K562 (cell line): ENCODE measurements at regions not wholly inside any gene's neighbourhood (a gene's known extent, or its start where the extent isn't known, plus 50 kb on each side); places are given as distances from the start of the nearest gene placed in this dataset.

Experiments
- ATAC-seq: fragments of 200-7000 bp; cut with Tn5 transposase; 3 replicates; pipeline ENCODE4 v1.9.1; 2020; ENCODE audit warnings: moderate library complexity
- BruUV-seq: library from RNA; stranded (reverse); fragments of 400-500 nt; replicated peaks from 2 replicates; lab custom pipeline; 2021; lab: Mats Ljungman, UMichigan
- CTCF ChIA-PET: fragments of 300-600 bp; formaldehyde crosslinking; extraction: SDS; loops from one replicate; lab custom pipeline; 2021; ENCODE audit warnings: low intra/inter-chr PET ratio; lab: Yijun Ruan, JAX
- POLR2A ChIA-PET: fragments of 300-600, 350-650 bp; sonication (Branson Sonifier 250); formaldehyde crosslinking; extraction: SDS; loops from one replicate; lab custom pipeline; 2021; ENCODE audit warnings: antibody characterized with exemption, inconsistent platforms; lab: Yijun Ruan, JAX
- DNase-seq, 4 experiments: peaks; one replicate each; pipeline versions ENCODE4 v3.0.0 to v3.0.0-alpha.2; 2011 to 2018; ENCODE audit warnings: low spot score in 3 of 4, mixed read lengths in 3 of 4; ENCODE audit errors: extremely low read depth in 1 of 4
- FAIRE-seq: peaks from 2 replicates; lab custom pipeline; 2011; peaks lifted over from hg19 to GRCh38; lab: Jason Lieb, UNC
- H2AFZ ChIP-seq: 2 replicates; pipeline ENCODE4 v1.6.0; 2011; ENCODE audit warnings: low read depth, low read length, control low read depth, inconsistent platforms
- H3K27ac ChIP-seq: fragments of 200-600 bp; 3 replicates; pipeline ENCODE4 v1.8.0; 2011; ENCODE audit warnings: low read depth, mild to moderate bottlenecking, control low read depth, inconsistent platforms, low read length, moderate library complexity, mixed read lengths; ENCODE audit errors: extremely low read depth
- H3K27me3 ChIP-seq, 2 experiments: fragments of 300-600 bp in 1 of 2; 2 replicates in 1 of 2; 3 replicates in 1 of 2; pipeline versions ENCODE4 v1.6.0 to v1.8.0; 2011; ENCODE audit warnings: inconsistent platforms in 2 of 2, low read length in 2 of 2, mild to moderate bottlenecking in 1 of 2, mixed read lengths in 1 of 2, moderate library complexity in 1 of 2; ENCODE audit not compliant: control insufficient read depth in 2 of 2, insufficient read depth in 2 of 2
- H3K36me3 ChIP-seq: fragments of 300-600 bp; 3 replicates; pipeline ENCODE4 v1.8.0; 2011; ENCODE audit warnings: mild to moderate bottlenecking, low read length, inconsistent platforms; ENCODE audit not compliant: control insufficient read depth, insufficient read depth
- H3K4me1 ChIP-seq, 2 experiments: fragments of 200-600 bp in 1 of 2; replicated peaks in 1 of 2; 2 replicates in 1 of 2; 3 replicates in 1 of 2; pipeline versions ENCODE4 v1.5.1 to v1.8.0; 2011; ENCODE audit warnings: inconsistent platforms in 2 of 2, low read length in 2 of 2, mild to moderate bottlenecking in 1 of 2, mixed read lengths in 1 of 2, moderate library complexity in 1 of 2; ENCODE audit not compliant: control insufficient read depth in 2 of 2, insufficient read depth in 2 of 2
- H3K4me2 ChIP-seq: 2 replicates; pipeline ENCODE4 v1.6.1; 2011; ENCODE audit warnings: low read length, control low read depth, inconsistent platforms, mixed read lengths; ENCODE audit not compliant: insufficient read depth
- H3K4me3 ChIP-seq: fragments of 200-600 bp; sonication (generic), shearing (Covaris generic); 2 replicates; pipeline ENCODE4 v1.5.1; 2016; ENCODE audit warnings: control low read depth, inconsistent platforms
- H3K79me2 ChIP-seq: fragments of 200-600 bp; 3 replicates; pipeline ENCODE4 v1.8.0; 2011; ENCODE audit warnings: low read length, inconsistent platforms; ENCODE audit not compliant: control insufficient read depth, insufficient read depth
- H3K9ac ChIP-seq, 2 experiments: 2 replicates each; pipeline versions ENCODE4 v1.6.0 to v1.6.1; 2011; ENCODE audit warnings: low read depth in 2 of 2, low read length in 2 of 2, control low read depth in 1 of 2, inconsistent platforms in 1 of 2, mild to moderate bottlenecking in 1 of 2, mixed read lengths in 1 of 2; ENCODE audit not compliant: insufficient read depth in 1 of 2
- H3K9me1 ChIP-seq: one replicate; pipeline ENCODE4 v1.6.0; 2011; ENCODE audit warnings: inconsistent platforms, mild to moderate bottlenecking, low read length, moderate library complexity; ENCODE audit not compliant: control insufficient read depth, insufficient read depth
- H3K9me3 ChIP-seq: replicated peaks from 2 replicates; pipeline ENCODE4 v1.5.1; 2011; ENCODE audit warnings: low read depth, low read length, inconsistent platforms; ENCODE audit not compliant: control insufficient read depth, insufficient read depth
- H4K20me1 ChIP-seq: replicated peaks from 2 replicates; pipeline ENCODE4 v1.6.1; 2011; ENCODE audit warnings: low read length, inconsistent platforms, mixed read lengths; ENCODE audit not compliant: control insufficient read depth, insufficient read depth
- EP400 ChIP-seq: fragments of 450-650 bp; IDR thresholded peaks from 2 replicates; pipeline ENCODE4 v1.6.1; 2017; ENCODE audit warnings: antibody characterized with exemption, mild to moderate bottlenecking, moderate library complexity
- NCOA4 ChIP-seq: fragments of 450-650 bp; IDR thresholded peaks from 2 replicates; pipeline ENCODE4 v1.6.1; 2018; ENCODE audit warnings: mild to moderate bottlenecking; ENCODE audit not compliant: partially characterized antibody
- PYGO2 ChIP-seq: fragments of 450-650 bp; IDR thresholded peaks from 2 replicates; pipeline ENCODE4 v1.6.1; 2016; ENCODE audit warnings: mild to moderate bottlenecking, missing genetic modification characterization, moderate library complexity, missing compliant biosample characterization
- SAFB2 ChIP-seq: fragments of 200-400 bp; formaldehyde crosslinking; IDR thresholded peaks from 2 replicates; pipeline ENCODE4 v1.6.1; 2018; ENCODE audit warnings: borderline replicate concordance, low read length, low read depth, moderate library complexity; ENCODE audit not compliant: severe bottlenecking
- ZC3H4 ChIP-seq: sonication (generic); formaldehyde crosslinking; IDR thresholded peaks from 2 replicates; pipeline ENCODE4 v1.9.0; 2021; ENCODE audit warnings: missing genetic modification reagents, borderline replicate concordance
- ZNF143 ChIP-seq: sonication (generic); formaldehyde crosslinking; IDR thresholded peaks from 2 replicates; pipeline ENCODE4 v1.9.0; 2022; ENCODE audit warnings: mild to moderate bottlenecking, missing genetic modification reagents
- WGBS: fragments of 100-300 bp; shearing (Covaris generic); methylation state at CpG from one replicate; pipeline ENCODE4 v1.1.6; 2016; ENCODE audit warnings: low coverage, mixed read lengths; ENCODE audit not compliant: insufficient coverage; ENCODE audit errors: missing lambda C conversion rate; 5-methylcytosine and 5-hydroxymethylcytosine counted together
- in situ Hi-C: fragments of 300-500 bp; cut with MboI; formaldehyde crosslinking; loops from 4 replicates; pipeline ENCODE4 v1.15.0; 2018; ENCODE audit warnings: inconsistent platforms, mixed read lengths
- intact Hi-C: fragments of 100-400 bp; cut with micrococcal nuclease; formaldehyde crosslinking; loops from 2 replicates; pipeline ENCODE4 v1.14.2; 2022
- TF ChIP-seq, protein P1 (sequence below): fragments of 250-450 bp; sonication (Bioruptor Pico); IDR thresholded peaks from 2 replicates; pipeline ENCODE4 v1.5.0; 2021
- TF ChIP-seq, protein P2 (sequence below): sonication (generic); formaldehyde crosslinking; IDR thresholded peaks from 2 replicates; pipeline ENCODE4 v1.8.0; 2022; ENCODE audit warnings: missing genetic modification reagents, mild to moderate bottlenecking, borderline replicate concordance
- TF ChIP-seq, protein P3 (sequence below), 2 experiments: IDR thresholded peaks in 1 of 2; conservative IDR thresholded peaks in 1 of 2; 2 replicates each; pipeline ENCODE4 v1.6.1; 2016; ENCODE audit warnings: low read depth in 2 of 2, mild to moderate bottlenecking in 1 of 2, missing compliant biosample characterization in 1 of 2, missing genetic modification characterization in 1 of 2, moderate library complexity in 1 of 2

DNA sequence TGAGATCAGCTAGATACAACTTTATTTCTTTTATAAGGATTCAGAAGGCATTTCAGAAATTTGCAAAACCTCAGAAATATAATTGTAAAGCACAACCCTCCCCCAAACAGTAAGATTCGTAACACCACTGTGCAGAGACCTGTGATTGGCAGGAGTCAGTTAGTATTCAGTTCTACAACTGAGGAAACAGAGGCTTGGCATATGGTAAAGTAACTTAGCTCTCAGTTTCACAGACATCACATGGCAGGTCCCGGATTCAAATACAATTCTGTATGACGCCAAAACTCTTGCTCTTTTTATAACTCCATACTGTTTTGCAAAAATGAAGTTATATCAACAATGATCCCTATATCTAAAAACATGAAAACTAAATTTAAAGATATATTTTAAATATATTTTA lies 225.6 kb upstream of the LMCD1 start:
- no peak for ATAC-seq
- POLR2A ChIA-PET: no interaction called here

More for the DNA sequence above, 225.6 kb upstream of the LMCD1 start:
- no peaks in the 10 kb centered on the region for H3K79me2 ChIP-seq
- no peak overlapping the region for H3K4me2 ChIP-seq
- H2AFZ ChIP-seq: no peak overlapping the region
- no peaks in the 10 kb centered on the region for H3K9me3 ChIP-seq
- H3K9me1 ChIP-seq: no peaks in the 10 kb centered on the region
- 0% methylated on average over 3 of the region's 3 CpGs for WGBS
- BruUV-seq: no TSS peak
- intact Hi-C loops (no loop called here), in situ Hi-C loops (no loop called here)
- no peaks in the 10 kb centered on the region for H4K20me1 ChIP-seq
- no peaks in the 10 kb centered on the region for H3K4me1 ChIP-seq
- no peak for TF ChIP-seq SAFB2
- TF ChIP-seq EP400: no peak
- TF ChIP-seq PYGO2 (tag): no peak
- TF ChIP-seq ZC3H4 (CRISPR knock-in tag): no peak
- TF ChIP-seq, protein P1, sequence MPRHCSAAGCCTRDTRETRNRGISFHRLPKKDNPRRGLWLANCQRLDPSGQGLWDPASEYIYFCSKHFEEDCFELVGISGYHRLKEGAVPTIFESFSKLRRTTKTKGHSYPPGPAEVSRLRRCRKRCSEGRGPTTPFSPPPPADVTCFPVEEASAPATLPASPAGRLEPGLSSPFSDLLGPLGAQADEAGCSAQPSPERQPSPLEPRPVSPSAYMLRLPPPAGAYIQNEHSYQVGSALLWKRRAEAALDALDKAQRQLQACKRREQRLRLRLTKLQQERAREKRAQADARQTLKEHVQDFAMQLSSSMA (CRISPR knock-in tag): no peak
- TF ChIP-seq, protein P2, sequence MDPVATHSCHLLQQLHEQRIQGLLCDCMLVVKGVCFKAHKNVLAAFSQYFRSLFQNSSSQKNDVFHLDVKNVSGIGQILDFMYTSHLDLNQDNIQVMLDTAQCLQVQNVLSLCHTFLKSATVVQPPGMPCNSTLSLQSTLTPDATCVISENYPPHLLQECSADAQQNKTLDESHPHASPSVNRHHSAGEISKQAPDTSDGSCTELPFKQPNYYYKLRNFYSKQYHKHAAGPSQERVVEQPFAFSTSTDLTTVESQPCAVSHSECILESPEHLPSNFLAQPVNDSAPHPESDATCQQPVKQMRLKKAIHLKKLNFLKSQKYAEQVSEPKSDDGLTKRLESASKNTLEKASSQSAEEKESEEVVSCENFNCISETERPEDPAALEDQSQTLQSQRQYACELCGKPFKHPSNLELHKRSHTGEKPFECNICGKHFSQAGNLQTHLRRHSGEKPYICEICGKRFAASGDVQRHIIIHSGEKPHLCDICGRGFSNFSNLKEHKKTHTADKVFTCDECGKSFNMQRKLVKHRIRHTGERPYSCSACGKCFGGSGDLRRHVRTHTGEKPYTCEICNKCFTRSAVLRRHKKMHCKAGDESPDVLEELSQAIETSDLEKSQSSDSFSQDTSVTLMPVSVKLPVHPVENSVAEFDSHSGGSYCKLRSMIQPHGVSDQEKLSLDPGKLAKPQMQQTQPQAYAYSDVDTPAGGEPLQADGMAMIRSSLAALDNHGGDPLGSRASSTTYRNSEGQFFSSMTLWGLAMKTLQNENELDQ (CRISPR knock-in tag): no peak
- TF ChIP-seq, protein P3, sequence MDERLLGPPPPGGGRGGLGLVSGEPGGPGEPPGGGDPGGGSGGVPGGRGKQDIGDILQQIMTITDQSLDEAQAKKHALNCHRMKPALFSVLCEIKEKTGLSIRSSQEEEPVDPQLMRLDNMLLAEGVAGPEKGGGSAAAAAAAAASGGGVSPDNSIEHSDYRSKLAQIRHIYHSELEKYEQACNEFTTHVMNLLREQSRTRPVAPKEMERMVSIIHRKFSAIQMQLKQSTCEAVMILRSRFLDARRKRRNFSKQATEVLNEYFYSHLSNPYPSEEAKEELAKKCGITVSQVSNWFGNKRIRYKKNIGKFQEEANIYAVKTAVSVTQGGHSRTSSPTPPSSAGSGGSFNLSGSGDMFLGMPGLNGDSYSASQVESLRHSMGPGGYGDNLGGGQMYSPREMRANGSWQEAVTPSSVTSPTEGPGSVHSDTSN (CRISPR knock-in tag; IDR thresholded peaks at IDR 0.05; ENCODE audit: low read depth): no peak
- TF ChIP-seq, protein P3 (tag; conservative IDR thresholded peaks at IDR 0.05; ENCODE audit: low read depth): no peak
- no peak for TF ChIP-seq NCOA4
- TF ChIP-seq ZNF143 (CRISPR knock-in tag): no peak
- DNase-seq: no peak
- no peaks in the 10 kb centered on the region for H3K36me3 ChIP-seq
- H3K27me3 ChIP-seq: no peaks in the 10 kb centered on the region
- no peak overlapping the region for H3K27ac ChIP-seq
- no peak overlapping the region for H3K9ac ChIP-seq
- H3K4me3 ChIP-seq: no peak overlapping the region
- CTCF ChIA-PET: no interaction called here
- FAIRE-seq: no peak
